ENCODE measurements at regions not wholly inside any gene's neighbourhood (a gene's known extent, or its start where the extent isn't known, plus 50 kb on each side); places are given as distances from the start of the nearest gene placed in this dataset.

- TF ChIP-seq CTCF (IDR thresholded peaks at IDR 0.05; ENCODE audit: borderline replicate concordance, extremely low read depth, low read length, poor library complexity, severe bottlenecking): no peak
- no peak for TF ChIP-seq EZH2 (IDR thresholded peaks at IDR 0.05; ENCODE audit: borderline replicate concordance, low read depth, low read length, severe bottlenecking)
Observed at GRCh38 chr2:14316594-14316993, 315.9 kb upstream of the LRATD1 start.
